ENCODE measurements at regions not wholly inside any gene's neighbourhood (a gene's known extent, or its start where the extent isn't known, plus 50 kb on each side); places are given as distances from the start of the nearest gene placed in this dataset.

GRCh38 chr6:1257778-1258177 is 54.1 kb upstream of the FOXQ1 start:
- no peak for DNase-seq

- no peak for DNase-seq
These were observed 55.4 kb upstream of the FOXQ1 start for GRCh38 chr6:1256435-1257008.

- no peak for DNase-seq
These were observed 56.1 kb upstream of the FOXQ1 start for GRCh38 chr6:1255636-1256365.

GRCh38 chr6:1254326-1254725 is 57.6 kb upstream of the FOXQ1 start:
- no peak for DNase-seq

GRCh38 chr6:1253816-1254215 is 58.1 kb upstream of the FOXQ1 start:
- DNase-seq = no peak

GRCh38 chr6:1251198-1252155 is 60.4 kb upstream of the FOXQ1 start:
- DNase-seq = no peak

- no peak for DNase-seq
These were observed 61.3 kb upstream of the FOXQ1 start for GRCh38 chr6:1250489-1251197.

- no peak for DNase-seq
These were observed 64.0 kb upstream of the FOXQ1 start for GRCh38 chr6:1247894-1248293.

- DNase-seq = no peak
These were observed 64.8 kb upstream of the FOXQ1 start for GRCh38 chr6:1247056-1247455.

- DNase-seq = no peak
These were observed 67.0 kb upstream of the FOXQ1 start for GRCh38 chr6:1244941-1245340.

GRCh38 chr6:1244278-1244677 is 67.6 kb upstream of the FOXQ1 start:
- DNase-seq = no peak

GRCh38 chr6:1242446-1242845 is 69.5 kb upstream of the FOXQ1 start:
- no peak for DNase-seq

GRCh38 chr6:1242021-1242420 is 69.9 kb upstream of the FOXQ1 start:
- DNase-seq = no peak

GRCh38 chr6:1240766-1241318 is 71.1 kb upstream of the FOXQ1 start:
- no peak for DNase-seq

- no peak for DNase-seq
These were observed 72.1 kb upstream of the FOXQ1 start for GRCh38 chr6:1239805-1240204.

- no peak for DNase-seq
These were observed 73.9 kb upstream of the FOXQ1 start for GRCh38 chr6:1238040-1238439.

- DNase-seq = no peak
These were observed 74.3 kb upstream of the FOXQ1 start for GRCh38 chr6:1237636-1238035.

- DNase-seq = no peak
These were observed 76.1 kb upstream of the FOXQ1 start for GRCh38 chr6:1235825-1236224.

GRCh38 chr6:1233924-1234323 is 78.0 kb upstream of the FOXQ1 start:
- DNase-seq = no peak

- no peak for DNase-seq
These were observed 79.3 kb upstream of the FOXQ1 start for GRCh38 chr6:1232578-1232977.

GRCh38 chr6:1231941-1232340 is 80.0 kb upstream of the FOXQ1 start:
- DNase-seq = no peak

GRCh38 chr6:1230689-1231605 is 81.0 kb upstream of the FOXQ1 start:
- DNase-seq = no peak

Measured in NCI-H146 (cell line).